Loucy (cell line): ENCODE measurements at regions not wholly inside any gene's neighbourhood (a gene's known extent, or its start where the extent isn't known, plus 50 kb on each side); places are given as distances from the start of the nearest gene placed in this dataset.

Source experiments
- H2AFZ ChIP-seq: fragments of 200-600 bp; sonication (generic); 2 replicates; pipeline ENCODE4 v1.6.0; 2016; ENCODE audit warnings: antibody characterized with exemption, mild to moderate bottlenecking, low read length, moderate library complexity
- H3F3A ChIP-seq: fragments of 200-600 bp; 2 replicates; pipeline ENCODE4 v1.6.0; 2016; ENCODE audit warnings: antibody characterized with exemption, low read depth, mild to moderate bottlenecking
- H3K27me3 ChIP-seq: fragments of 200-600 bp; sonication (generic); 2 replicates; pipeline ENCODE4 v1.6.1; 2014; ENCODE audit warnings: low read length, mild to moderate bottlenecking; ENCODE audit not compliant: insufficient read depth, poor library complexity, severe bottlenecking
- H3K36me3 ChIP-seq: fragments of 200-600 bp; sonication (generic); 2 replicates; pipeline ENCODE4 v1.6.1; 2016; ENCODE audit warnings: low read length; ENCODE audit not compliant: insufficient read depth
- H3K4me1 ChIP-seq: fragments of 200-600 bp; sonication (generic); 2 replicates; pipeline ENCODE4 v1.5.1; 2014; ENCODE audit warnings: low read length, mild to moderate bottlenecking; ENCODE audit not compliant: insufficient read depth, poor library complexity, severe bottlenecking
- H3K4me2 ChIP-seq: fragments of 200-600 bp; sonication (generic); 2 replicates; pipeline ENCODE4 v1.6.0; 2014; ENCODE audit warnings: antibody characterized with exemption, low read length, low read depth, mild to moderate bottlenecking; ENCODE audit not compliant: poor library complexity, severe bottlenecking
- H3K4me3 ChIP-seq: fragments of 200-600 bp; sonication (generic); 2 replicates; pipeline ENCODE4 v1.5.1; 2014; ENCODE audit warnings: low read length, mild to moderate bottlenecking, mixed read lengths; ENCODE audit not compliant: poor library complexity, severe bottlenecking
- H3K79me2 ChIP-seq: fragments of 200-600 bp; sonication (generic); 2 replicates; pipeline ENCODE4 v1.6.1; 2014; ENCODE audit warnings: low read length; ENCODE audit not compliant: insufficient read depth
- H3K9ac ChIP-seq: fragments of 200-600 bp; sonication (generic); 2 replicates; pipeline ENCODE4 v1.6.0; 2014; ENCODE audit warnings: mild to moderate bottlenecking, low read depth, low read length, moderate library complexity; ENCODE audit not compliant: poor library complexity, severe bottlenecking
- H3K9me2 ChIP-seq: fragments of 200-600 bp; sonication (generic); replicated peaks from 2 replicates; pipeline ENCODE4 v1.6.1; 2016; ENCODE audit warnings: low read depth, low read length, mixed read lengths
- H3K9me3 ChIP-seq: fragments of 200-600 bp; sonication (generic); 2 replicates; pipeline ENCODE4 v1.6.1; 2014; ENCODE audit warnings: mild to moderate bottlenecking, antibody characterized with exemption, low read length, low read depth; ENCODE audit not compliant: insufficient read depth
- H4K20me1 ChIP-seq: fragments of 200-600 bp; sonication (generic); 2 replicates; pipeline ENCODE4 v1.6.0; 2014; ENCODE audit warnings: antibody characterized with exemption, low read length, mild to moderate bottlenecking; ENCODE audit not compliant: insufficient read depth, poor library complexity, severe bottlenecking
- CTCF ChIP-seq: fragments of 200-600 bp; sonication (generic); conservative IDR thresholded peaks from 2 replicates; pipeline ENCODE4 v1.5.1; 2014; ENCODE audit warnings: mild to moderate bottlenecking, antibody characterized with exemption, low read length
- EZH2phosphoT487 ChIP-seq: fragments of 200-600 bp; IDR thresholded peaks from 2 replicates; pipeline ENCODE4 v1.6.1; 2018; ENCODE audit warnings: antibody characterized with exemption, mild to moderate bottlenecking, moderate library complexity, borderline replicate concordance

GRCh38 chr18:46252759-46253158, 148.6 kb downstream of the HAUS1 start:
- H3K9me2 ChIP-seq, result no peaks in the 10 kb centered on the region
- H3K27me3 ChIP-seq, result no peaks in the 10 kb centered on the region
- H3F3A ChIP-seq, result 0 out of 2 replicates have a peak, but pooled peaks cover 5% of the 10 kb centered on the region
- no peak overlapping the region for H3K4me2 ChIP-seq
- H3K4me1 ChIP-seq, result peaks cover 18% of the 10 kb centered on the region
- no peak overlapping the region for H2AFZ ChIP-seq
- H4K20me1 ChIP-seq, result peaks cover 12% of the 10 kb centered on the region
- peaks cover 40% of the 10 kb centered on the region; the same call in 1 of the 2 replicates for H3K36me3 ChIP-seq
- TF ChIP-seq EZH2phosphoT487 (no peak), CTCF (no peak)
- no peak overlapping the region for H3K4me3 ChIP-seq
- peaks cover 53% of the 10 kb centered on the region for H3K79me2 ChIP-seq
- H3K9me3 ChIP-seq, result no peaks in the 10 kb centered on the region
- H3K9ac ChIP-seq, result no peak overlapping the region

- H3K9me3 ChIP-seq, result no peaks in the 10 kb centered on the region
- peaks cover 40% of the 10 kb centered on the region; the same call in 1 of the 2 replicates for H3K36me3 ChIP-seq
- H3K4me1 ChIP-seq, result peaks cover 18% of the 10 kb centered on the region
- no peaks in the 10 kb centered on the region for H3K9me2 ChIP-seq
- no peak for TF ChIP-seq EZH2phosphoT487
- H3K9ac ChIP-seq, result no peak overlapping the region
- H3F3A ChIP-seq, result 0 out of 2 replicates have a peak, but pooled peaks cover 5% of the 10 kb centered on the region
- H3K79me2 ChIP-seq, result peaks cover 52% of the 10 kb centered on the region
- H3K4me2 ChIP-seq, result no peak overlapping the region
- no peak overlapping the region for H3K4me3 ChIP-seq
- peaks cover 12% of the 10 kb centered on the region for H4K20me1 ChIP-seq
- H3K27me3 ChIP-seq, result no peaks in the 10 kb centered on the region
- H2AFZ ChIP-seq, result no peak overlapping the region
These were observed 149.3 kb downstream of the HAUS1 start for GRCh38 chr18:46253498-46253897.

GRCh38 chr18:46256078-46256477, 151.9 kb downstream of the HAUS1 start:
- H3K79me2 ChIP-seq, result peaks cover 58% of the 10 kb centered on the region
- TF ChIP-seq CTCF (no peak), EZH2phosphoT487 (no peak)
- H3K4me2 ChIP-seq, result no peak overlapping the region
- no peak overlapping the region for H2AFZ ChIP-seq
- H3K9ac ChIP-seq, result no peak overlapping the region
- H3F3A ChIP-seq, result no peaks in the 10 kb centered on the region
- no peaks in the 10 kb centered on the region for H3K9me2 ChIP-seq
- H3K27me3 ChIP-seq, result no peaks in the 10 kb centered on the region
- peaks cover 8% of the 10 kb centered on the region for H4K20me1 ChIP-seq
- no peak overlapping the region for H3K4me3 ChIP-seq
- H3K36me3 ChIP-seq, result peaks cover 44% of the 10 kb centered on the region; the same call in 1 of the 2 replicates
- H3K4me1 ChIP-seq, result peaks cover 2% of the 10 kb centered on the region
- H3K9me3 ChIP-seq, result no peaks in the 10 kb centered on the region

- no peak overlapping the region for H2AFZ ChIP-seq
- peaks cover 49% of the 10 kb centered on the region for H3K79me2 ChIP-seq
- peaks cover 47% of the 10 kb centered on the region; the same call in 1 of the 2 replicates for H3K36me3 ChIP-seq
- no peaks in the 10 kb centered on the region for H3K4me1 ChIP-seq
- H3K4me2 ChIP-seq, result no peak overlapping the region
- H3F3A ChIP-seq, result no peaks in the 10 kb centered on the region
- peaks cover 3% of the 10 kb centered on the region for H4K20me1 ChIP-seq
- no peak overlapping the region for H3K9ac ChIP-seq
- no peaks in the 10 kb centered on the region for H3K9me2 ChIP-seq
- H3K4me3 ChIP-seq, result no peak overlapping the region
- no peaks in the 10 kb centered on the region for H3K9me3 ChIP-seq
- no peak for TF ChIP-seq CTCF
- no peak for TF ChIP-seq EZH2phosphoT487
- H3K27me3 ChIP-seq, result no peaks in the 10 kb centered on the region
These were observed 153.2 kb downstream of the HAUS1 start for GRCh38 chr18:46257366-46257765.
